Adrenal gland (tissue), 9 donors: ENCODE measurements at regions not wholly inside any gene's neighbourhood (a gene's known extent, or its start where the extent isn't known, plus 50 kb on each side); places are given as distances from the start of the nearest gene placed in this dataset.
"Not testable (repeated sequence)": the region's sequence is repeated elsewhere in the genome, so short reads cannot be mapped to it uniquely, and the experiment has no call there.

Source experiments
- DNase-seq, 7 donors: peaks; one replicate each; pipeline ENCODE4 v3.0.0-alpha.2; 2019 to 2020
- H3K27ac ChIP-seq, 5 donors: fragments of 200-600 bp; sonication (generic) in 4 of 5; 1 replicate in 3 of 5; 2 replicates in 2 of 5; pipeline versions ENCODE4 v1.5.1 to v1.8.0; 2016 to 2020; ENCODE audit warnings: mild to moderate bottlenecking in 1 of 5
- H3K27me3 ChIP-seq: fragments of 200-600 bp; 2 replicates; pipeline ENCODE4 v1.8.0; 2021
- H3K36me3 ChIP-seq, 2 donors: fragments of 200-600 bp; replicated peaks in 1 of 2; 1 replicate in 1 of 2; 2 replicates in 1 of 2; pipeline versions ENCODE4 v1.5.1 to v1.8.0; 2018 to 2022
- H3K4me1 ChIP-seq, 2 donors: fragments of 200-600 bp; replicated peaks in 1 of 2; 1 replicate in 1 of 2; 2 replicates in 1 of 2; pipeline versions ENCODE4 v1.5.1 to v1.8.0; 2018 to 2021
- H3K4me3 ChIP-seq, 4 donors: fragments of 200-600 bp; sonication (generic) in 3 of 4; one replicate each; pipeline ENCODE4 v1.5.1; 2016 to 2018
- H3K9me3 ChIP-seq, 3 donors: fragments of 200-600 bp; sonication (generic) in 1 of 3; replicated peaks in 1 of 3; 1 replicate in 2 of 3; 2 replicates in 1 of 3; pipeline versions ENCODE4 v1.5.1 to v1.8.0; 2016 to 2021
- CTCF ChIP-seq, 6 experiments: fragments of 450-650 bp in 4 of 6; fragments of 200-600 bp in 2 of 6; sonication (generic) in 1 of 6; IDR thresholded peaks; 1 replicate in 5 of 6; 2 replicates in 1 of 6; pipeline versions ENCODE4 v1.5.1 to v1.8.0; 2016 to 2021; ENCODE audit warnings: antibody characterized with exemption in 6 of 6, mild to moderate bottlenecking in 2 of 6, moderate library complexity in 1 of 6
- POLR2A ChIP-seq, 2 donors: fragments of 450-650 bp; IDR thresholded peaks; one replicate each; pipeline ENCODE4 v1.6.1; 2017; ENCODE audit warnings: antibody characterized with exemption in 2 of 2, mild to moderate bottlenecking in 2 of 2, moderate library complexity in 1 of 2
- WGBS, 4 donors: extraction: QIAGEN DNeasy Blood & Tissue Kit in 2 of 4; methylation state at CpG; one replicate each; pipeline versions ENCODE4 v1.1.5 to v1.1.7; 2013 to 2017; 5-methylcytosine and 5-hydroxymethylcytosine counted together
- intact Hi-C, 2 donors: fragments of 100-400 bp; cut with DNase I; formaldehyde crosslinking; loops; one replicate each; pipeline versions ENCODE4 v1.14.1 to v1.15.0; 2022 to 2023
- donor health status: healthy with polysubstance abuse.
- donor health status: Bipolar disorder and iron deficiency.
- donor health status: DM: yes; HTN: yes; CAD: no.
- donor health status: DM: no; HTN: no; CAD: no.
- donor health status: DM: no; HTN: no; CAD: no.

GRCh38 chr3:147256739-147257138 lies 149.6 kb downstream of the ZIC4 start:
- 47 to 77% (median 60%) methylated on average over 2 of the region's 2 CpGs for WGBS, 4 donors

GRCh38 chr3:147246906-147247305 lies 159.4 kb downstream of the ZIC4 start:
- no peak for DNase-seq
- TF ChIP-seq POLR2A (IDR thresholded peaks at IDR 0.05), result no peak
- TF ChIP-seq CTCF (IDR thresholded peaks at IDR 0.05), result no peak
- intact Hi-C loops, result no loop called here
- H3K27me3 ChIP-seq, result no peaks in the 10 kb centered on the region
- H3K27ac ChIP-seq, result no peak overlapping the region
- H3K36me3 ChIP-seq, result no peaks in the 10 kb centered on the region
- H3K4me1 ChIP-seq, result no peaks in the 10 kb centered on the region
- H3K9me3 ChIP-seq, result no peaks in the 10 kb centered on the region
- WGBS, 4 donors, result 80 to 85% (median 81%) methylated on average over 4 of the region's 4 CpGs
- H3K4me3 ChIP-seq, result no peak overlapping the region

More at GRCh38 chr3:147256739-147257138, 149.6 kb downstream of the ZIC4 start:
- intact Hi-C loops, result no loop called here
- TF ChIP-seq CTCF (IDR thresholded peaks at IDR 0.05) (no peak), POLR2A (IDR thresholded peaks at IDR 0.05) (no peak)
- Histone ChIP-seq H3K36me3 (no peaks in the 10 kb centered on the region), H3K27ac (no peak overlapping the region), H3K4me1 (no peaks in the 10 kb centered on the region), H3K4me3 (no peak overlapping the region), H3K9me3 (no peaks in the 10 kb centered on the region), H3K27me3 (no peaks in the 10 kb centered on the region)
- DNase-seq, result no peak

GRCh38 chr3:147245638-147246037 lies 160.7 kb downstream of the ZIC4 start:
- H3K9me3 ChIP-seq, intact Hi-C loops, H3K27me3 ChIP-seq, H3K4me1 ChIP-seq, H3K36me3 ChIP-seq, H3K4me3 ChIP-seq, DNase-seq, H3K27ac ChIP-seq: not testable (repeated sequence)
- WGBS, 4 donors, result 89 to 92% (median 90%) methylated on average over 4 to 34 of the region's 34 CpGs

GRCh38 chr3:147245022-147245421 lies 161.3 kb downstream of the ZIC4 start:
- H3K9me3 ChIP-seq, H3K36me3 ChIP-seq, H3K27me3 ChIP-seq, DNase-seq, intact Hi-C loops, H3K4me3 ChIP-seq, H3K4me1 ChIP-seq, H3K27ac ChIP-seq: not testable (repeated sequence)
- WGBS, 4 donors, result 77 to 88% (median 83%) methylated on average over 7 to 10 of the region's 10 CpGs

GRCh38 chr3:147244397-147244796 lies 161.9 kb downstream of the ZIC4 start:
- intact Hi-C loops, result no loop called here
- H3K4me3 ChIP-seq, result no peak overlapping the region
- H3K36me3 ChIP-seq, result no peaks in the 10 kb centered on the region
- no peaks in the 10 kb centered on the region for H3K27me3 ChIP-seq
- no peak overlapping the region for H3K27ac ChIP-seq
- no peaks in the 10 kb centered on the region for H3K4me1 ChIP-seq
- no peaks in the 10 kb centered on the region for H3K9me3 ChIP-seq
- no peak for DNase-seq
- TF ChIP-seq CTCF (IDR thresholded peaks at IDR 0.05) (no peak), POLR2A (IDR thresholded peaks at IDR 0.05) (no peak)
